Stimulated activated CD4-positive, alpha-beta T cell treated with anti-CD3 and anti-CD28 coated beads, Interleukin-12 subunit alpha, Interleukin-12 subunit beta, amount 100 ng/mL, for 48 hours (primary cell): ENCODE measurements at regions not wholly inside any gene's neighbourhood (a gene's known extent, or its start where the extent isn't known, plus 50 kb on each side); places are given as distances from the start of the nearest gene placed in this dataset.

ENCODE experiments used
- DNase-seq, 3 donors: peaks; one replicate each; pipeline ENCODE4 v3.0.0-alpha.2; 2020; ENCODE audit warnings: low read depth in 2 of 3, low spot score in 1 of 3

DNA sequence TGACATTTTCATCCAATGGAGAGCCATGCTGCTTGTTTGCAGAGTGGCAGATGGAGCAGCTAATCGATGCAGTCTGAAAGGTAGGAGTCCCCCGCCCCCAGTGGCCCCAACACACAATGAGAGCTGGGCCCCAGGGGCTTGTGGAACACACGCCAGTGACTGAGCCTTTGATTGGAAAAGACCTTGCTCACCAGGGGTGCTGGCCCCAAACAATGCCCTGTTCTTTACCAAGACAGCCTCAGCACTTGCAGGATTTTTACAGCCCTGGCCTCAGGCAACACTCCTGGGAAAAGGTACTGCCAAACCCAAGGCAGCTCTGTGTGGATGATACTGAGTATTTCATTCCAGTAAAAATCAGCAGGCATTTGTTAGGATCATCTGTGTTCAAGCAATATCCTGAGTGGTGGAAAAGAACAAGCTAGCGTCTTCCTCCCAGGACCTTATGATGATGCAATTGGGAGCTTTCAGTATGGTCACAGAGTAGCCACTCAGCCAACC, 276.8 kb upstream of the CLINT1 start:
- no peak for DNase-seq

DNA sequence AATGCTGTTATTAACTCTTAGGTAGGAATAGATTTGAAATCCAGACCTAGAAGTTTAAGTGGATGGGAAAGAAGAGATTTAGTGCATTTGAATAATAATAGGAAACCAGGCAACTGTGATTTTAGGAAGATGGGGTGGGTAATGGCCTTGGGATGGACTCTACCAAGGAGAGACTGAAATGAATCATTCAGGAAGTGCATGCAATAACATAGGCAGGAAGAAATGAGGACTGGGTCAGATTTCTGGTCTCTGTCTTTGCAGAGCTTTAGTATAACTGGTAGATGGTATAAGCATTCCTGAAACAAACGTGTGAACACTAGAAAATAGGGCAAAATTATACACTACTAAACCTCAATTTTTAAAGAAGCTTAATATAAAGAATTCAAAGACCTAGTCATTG, 274.4 kb upstream of the CLINT1 start:
- no peak for DNase-seq

DNA sequence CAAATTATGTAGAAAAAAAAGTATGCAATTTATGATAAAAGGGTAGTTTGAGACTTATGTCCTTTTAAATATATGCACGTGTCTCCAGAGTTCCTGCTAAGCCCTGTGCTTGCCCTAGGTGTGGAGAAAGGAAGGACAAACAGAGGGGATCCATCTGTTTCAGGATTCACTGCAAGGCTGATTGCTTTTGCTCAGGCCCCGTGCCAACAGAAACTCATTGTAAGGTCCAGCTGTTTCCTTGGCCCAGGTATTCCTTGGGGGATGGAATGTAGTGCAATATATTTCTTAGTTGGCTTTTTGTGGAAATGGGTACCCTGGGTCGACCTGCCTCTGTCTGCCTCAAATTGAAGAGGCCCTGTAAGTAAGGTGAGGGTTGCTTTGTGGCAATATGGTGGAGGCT, 268.6 kb upstream of the CLINT1 start:
- no peak for DNase-seq

GRCh38 chr5:158126442-158127405, 267.8 kb upstream of the CLINT1 start:
- no peak for DNase-seq

DNA sequence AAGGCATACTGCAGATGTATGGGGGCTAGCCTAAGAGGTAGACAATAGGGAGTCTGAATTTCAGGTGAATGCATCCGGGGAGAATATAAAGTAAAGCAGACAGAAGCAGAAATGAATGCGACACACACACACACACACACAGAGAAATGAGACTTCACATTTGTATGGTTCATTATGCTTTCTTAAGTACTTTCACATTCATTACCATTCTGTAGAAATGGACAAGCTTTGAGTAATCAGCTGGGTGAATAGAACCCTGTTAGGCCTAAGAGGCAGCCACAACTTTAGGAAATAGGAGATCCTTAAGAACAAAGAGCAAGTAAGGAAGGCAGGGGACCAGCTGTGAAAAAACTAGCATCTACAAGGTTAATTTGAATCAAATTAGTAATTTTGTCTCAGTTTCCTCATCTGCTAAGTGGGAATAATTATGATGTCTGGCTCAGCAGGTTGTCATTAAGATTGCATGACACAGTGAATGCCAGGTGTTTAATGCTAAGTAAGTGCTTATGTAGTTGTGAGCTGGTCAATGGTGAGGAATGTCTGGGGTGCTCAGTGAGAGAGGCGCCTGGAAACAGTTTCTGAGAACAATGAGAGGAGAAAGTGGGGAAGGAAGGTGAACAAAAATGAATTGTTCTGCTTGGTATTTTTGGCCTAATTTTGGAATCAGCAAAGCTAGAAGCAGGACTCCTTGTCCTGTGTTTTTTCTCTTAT, 265.8 kb upstream of the CLINT1 start:
- no peak for DNase-seq

- DNase-seq = no peak
Observed at GRCh38 chr5:158123595-158123994, 264.6 kb upstream of the CLINT1 start.

DNA sequence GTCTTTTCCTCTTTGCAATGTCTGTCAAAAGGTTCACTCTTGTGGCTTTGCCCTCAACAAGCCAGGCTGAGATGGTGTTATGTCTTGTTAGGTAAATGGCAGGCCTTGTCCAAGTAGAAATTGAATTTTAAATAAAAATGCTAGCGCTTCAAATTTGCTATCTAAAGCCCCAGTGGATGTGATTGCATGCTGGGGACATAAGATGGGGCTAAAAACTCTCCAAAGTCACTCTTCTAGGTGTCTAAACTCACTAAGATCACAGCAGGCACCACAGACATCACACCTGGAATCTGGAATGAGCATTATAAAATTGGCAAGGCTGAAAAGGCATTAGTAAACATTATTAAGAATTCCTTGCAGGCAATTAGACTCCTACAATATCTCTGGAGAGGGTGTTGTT, 262.7 kb upstream of the CLINT1 start:
- DNase-seq = no peak

DNA sequence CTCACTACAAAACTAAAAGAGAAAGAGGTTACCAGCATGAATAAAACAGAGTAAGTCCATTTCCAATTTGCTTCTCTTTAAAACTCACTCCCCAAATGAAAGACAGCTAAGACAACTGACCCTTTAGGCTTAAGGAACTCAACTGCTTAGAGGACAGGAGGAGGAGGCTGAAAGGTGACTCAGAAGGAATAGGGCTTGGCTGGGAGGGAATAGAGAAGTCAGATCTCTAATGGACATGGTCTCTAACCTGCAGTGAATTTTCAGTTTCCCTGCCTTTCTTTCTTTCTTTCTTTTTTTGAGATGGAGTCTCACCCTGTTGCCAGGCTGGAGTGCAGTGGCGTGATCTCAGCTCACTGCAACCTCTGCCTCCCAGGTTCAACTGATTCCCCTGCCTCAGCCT, 261.8 kb upstream of the CLINT1 start:
- no peak for DNase-seq

DNA sequence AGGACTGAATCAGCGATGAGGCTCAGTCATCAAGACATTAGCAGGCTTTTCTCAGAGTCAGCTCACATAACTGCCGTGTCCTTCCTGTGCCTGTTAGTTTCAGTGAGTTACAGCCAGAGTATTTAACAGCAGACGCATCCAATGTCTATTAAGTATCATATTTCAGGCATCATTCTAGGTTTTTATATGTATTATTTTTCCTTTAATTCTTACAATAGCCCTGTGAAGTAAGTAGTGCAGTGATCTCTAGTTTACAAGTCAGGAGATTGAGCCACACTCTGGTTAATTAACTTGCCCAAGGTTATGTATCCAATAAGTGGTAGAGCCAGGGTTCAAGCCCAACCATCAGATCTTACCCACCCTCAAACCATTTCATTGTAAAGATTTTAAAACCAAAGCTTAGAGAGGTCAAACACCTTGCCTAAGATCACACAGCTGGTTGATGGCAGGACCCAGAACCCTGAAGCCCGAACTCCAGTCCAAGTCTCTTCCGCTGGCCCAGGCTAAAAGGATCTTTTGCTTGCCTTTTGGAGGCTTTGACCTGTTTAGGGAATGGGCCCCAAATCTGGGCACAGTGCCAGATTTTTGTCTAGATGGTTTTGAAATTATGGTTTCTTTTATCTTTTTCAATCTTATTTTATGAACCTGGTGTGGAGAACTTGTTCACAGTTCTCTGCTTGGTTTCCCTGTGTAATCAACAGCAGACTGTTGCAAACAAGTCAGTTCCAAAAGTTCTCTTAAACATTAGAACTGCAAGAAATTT, 261.2 kb upstream of the CLINT1 start:
- DNase-seq = no peak

DNA sequence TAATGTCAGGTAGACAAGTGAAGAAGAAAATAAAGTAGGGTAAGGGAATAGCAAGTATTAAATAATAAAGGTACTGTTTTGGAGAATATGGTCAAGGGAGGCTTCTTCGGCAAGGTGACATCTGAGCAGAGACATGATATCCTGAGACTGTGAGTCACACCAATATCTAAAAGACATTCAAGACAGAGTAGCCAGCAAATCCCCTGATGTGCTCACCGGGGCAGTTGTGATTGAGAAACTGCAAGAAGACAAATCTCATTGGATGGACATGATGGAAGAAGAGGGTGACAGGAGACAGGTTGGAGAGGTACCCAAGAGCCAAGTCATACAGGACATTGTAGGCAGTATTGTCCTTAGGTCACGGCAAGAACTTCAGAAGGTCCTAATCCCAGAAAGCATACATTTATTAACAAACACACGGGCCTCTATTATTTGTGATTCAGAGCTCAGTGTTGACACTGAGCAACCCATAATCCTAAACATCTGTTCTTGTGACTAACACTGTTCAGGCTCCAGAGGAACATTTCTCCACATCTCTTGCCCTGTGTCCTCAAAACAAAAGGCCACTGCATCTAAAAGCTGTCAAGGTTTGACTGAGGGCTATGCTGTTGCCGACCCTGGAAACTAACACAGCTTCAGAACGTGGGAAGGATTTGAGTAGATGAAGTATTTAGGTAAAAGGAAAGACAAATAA, 258.7 kb upstream of the CLINT1 start:
- DNase-seq = no peak

GRCh38 chr5:158116965-158117364, 258.0 kb upstream of the CLINT1 start:
- DNase-seq = no peak

DNA sequence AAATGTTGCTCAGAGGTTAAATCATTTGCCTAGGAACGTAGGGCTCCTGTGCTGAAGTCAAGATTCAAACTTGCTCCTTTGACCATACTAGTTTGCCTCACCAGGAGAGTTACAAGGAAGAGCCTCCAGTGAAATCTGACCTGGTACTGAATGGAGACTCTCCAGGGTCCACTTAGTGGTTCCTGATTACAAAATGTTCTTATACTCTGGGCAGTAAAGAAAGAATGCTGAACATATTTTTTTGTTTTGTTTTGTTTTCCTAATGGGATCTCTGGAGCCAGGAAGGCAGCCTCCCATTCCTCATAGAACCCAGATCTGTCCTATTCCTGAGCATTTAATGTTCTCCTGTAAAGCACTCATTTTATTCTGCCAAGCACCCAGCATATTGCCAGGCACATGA, 256.5 kb upstream of the CLINT1 start:
- DNase-seq = no peak

- DNase-seq = no peak
Observed at GRCh38 chr5:158108177-158108576, 249.2 kb upstream of the CLINT1 start.

GRCh38 chr5:158100373-158100888, 241.5 kb upstream of the CLINT1 start:
- no peak for DNase-seq

DNA sequence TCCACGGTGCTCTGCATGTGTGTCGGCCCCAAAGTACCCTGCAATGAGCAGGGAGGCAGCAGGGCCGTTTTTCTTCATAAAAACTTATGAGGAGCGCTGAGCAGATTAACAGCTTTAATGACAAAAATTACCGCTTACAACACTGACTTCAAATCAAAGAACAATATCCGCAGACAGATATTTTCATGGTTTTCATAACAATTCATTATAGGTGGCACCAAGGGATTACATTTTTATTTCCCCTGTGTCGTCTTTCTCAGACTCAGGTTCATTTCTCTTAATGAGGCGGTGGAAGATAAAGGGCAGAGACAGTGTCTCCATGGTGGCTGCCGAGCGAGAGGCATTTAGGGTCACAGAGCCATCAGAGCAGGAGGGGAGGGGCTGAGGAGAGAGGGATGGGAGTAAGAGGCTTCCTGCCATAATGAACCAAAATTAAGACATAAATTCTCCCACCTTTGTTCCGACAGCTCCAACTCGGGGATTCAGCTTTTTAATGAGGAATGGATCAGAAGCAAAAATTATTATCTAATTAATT, 240.7 kb upstream of the CLINT1 start:
- DNase-seq = no peak

DNA sequence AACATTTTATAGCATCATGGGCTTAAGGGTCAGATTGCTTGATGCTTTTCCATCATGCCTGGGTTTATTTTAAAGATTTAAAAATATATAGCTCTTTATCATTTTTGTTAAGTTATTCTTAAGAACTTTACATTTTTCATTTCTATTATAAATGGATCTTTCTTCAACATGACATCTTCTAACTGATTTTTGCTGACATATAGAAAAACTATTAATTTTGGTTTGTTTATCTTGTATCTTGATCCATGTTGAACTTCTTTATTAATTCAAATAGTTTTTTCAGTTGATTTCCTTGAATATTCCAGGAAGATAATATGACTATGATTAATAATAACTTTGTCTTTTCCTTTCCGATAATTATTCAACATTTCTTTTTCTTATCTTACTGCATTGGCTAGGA, 237.9 kb upstream of the CLINT1 start:
- DNase-seq = no peak

DNA sequence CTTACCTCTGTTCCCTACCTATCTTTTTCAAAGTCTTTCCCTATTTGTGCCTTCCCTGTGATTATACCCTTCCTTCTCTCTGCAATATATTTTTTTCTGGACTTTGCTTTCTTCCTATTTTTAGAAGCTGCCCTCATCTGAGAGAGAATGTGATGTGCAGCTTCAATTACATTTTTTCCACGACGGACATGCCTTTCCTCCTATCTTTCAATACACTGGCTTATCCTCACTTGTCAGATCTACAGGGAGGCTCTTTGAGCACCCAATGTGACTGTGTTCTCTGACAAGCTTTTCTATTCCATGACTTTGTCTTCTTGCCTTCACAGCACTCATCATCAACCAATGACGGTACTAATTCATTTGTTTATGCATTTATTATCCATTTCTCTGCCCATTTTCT, 227.9 kb upstream of the CLINT1 start:
- DNase-seq = no peak

- DNase-seq = no peak
Observed at GRCh38 chr5:158084292-158084691, 225.3 kb upstream of the CLINT1 start.

- no peak for DNase-seq
Observed at GRCh38 chr5:158082696-158083287, 223.8 kb upstream of the CLINT1 start.

DNA sequence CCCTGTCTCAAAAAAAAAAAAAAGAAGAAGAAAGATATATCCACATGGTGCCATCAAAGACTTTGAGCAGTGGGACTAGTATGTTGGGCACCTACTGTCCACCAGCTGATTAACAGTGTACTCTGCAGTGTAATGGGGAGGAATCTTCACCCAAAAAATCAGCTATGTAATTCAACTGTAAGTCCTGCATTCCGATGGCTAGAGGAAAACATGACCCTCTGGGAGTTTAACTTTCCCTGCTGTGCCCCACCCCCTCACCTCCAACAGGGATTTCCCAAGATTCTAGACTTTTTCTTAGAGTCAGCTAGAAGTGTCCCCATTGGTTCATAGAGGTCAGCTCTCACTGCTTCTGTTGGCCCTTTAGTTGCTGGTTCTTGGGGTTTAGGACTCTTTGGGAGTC, 221.2 kb upstream of the CLINT1 start:
- DNase-seq = no peak
